K562 (cell line): ENCODE measurements at regions not wholly inside any gene's neighbourhood (a gene's known extent, or its start where the extent isn't known, plus 50 kb on each side); places are given as distances from the start of the nearest gene placed in this dataset.
A peak's percentile ranks its signal among the peaks of the same experiment; 100 is the strongest.

Source experiments
- ATAC-seq: fragments of 200-7000 bp; cut with Tn5 transposase; 3 replicates; pipeline ENCODE4 v1.9.1; 2020; ENCODE audit warnings: moderate library complexity
- BruUV-seq: library from RNA; stranded (reverse); fragments of 400-500 nt; replicated peaks from 2 replicates; lab custom pipeline; 2021; lab: Mats Ljungman, UMichigan
- CTCF ChIA-PET: fragments of 300-600 bp; formaldehyde crosslinking; extraction: SDS; loops from one replicate; lab custom pipeline; 2021; ENCODE audit warnings: low intra/inter-chr PET ratio; lab: Yijun Ruan, JAX
- POLR2A ChIA-PET: fragments of 300-600, 350-650 bp; sonication (Branson Sonifier 250); formaldehyde crosslinking; extraction: SDS; loops from one replicate; lab custom pipeline; 2021; ENCODE audit warnings: antibody characterized with exemption, inconsistent platforms; lab: Yijun Ruan, JAX
- DNase-seq, 4 experiments: peaks; one replicate each; pipeline versions ENCODE4 v3.0.0 to v3.0.0-alpha.2; 2011 to 2018; ENCODE audit warnings: low spot score in 3 of 4, mixed read lengths in 3 of 4; ENCODE audit errors: extremely low read depth in 1 of 4
- FAIRE-seq: peaks from 2 replicates; lab custom pipeline; 2011; peaks lifted over from hg19 to GRCh38; lab: Jason Lieb, UNC
- H2AFZ ChIP-seq: 2 replicates; pipeline ENCODE4 v1.6.0; 2011; ENCODE audit warnings: low read depth, low read length, control low read depth, inconsistent platforms
- H3K27ac ChIP-seq: fragments of 200-600 bp; 3 replicates; pipeline ENCODE4 v1.8.0; 2011; ENCODE audit warnings: low read depth, mild to moderate bottlenecking, control low read depth, inconsistent platforms, low read length, moderate library complexity, mixed read lengths; ENCODE audit errors: extremely low read depth
- H3K27me3 ChIP-seq, 2 experiments: fragments of 300-600 bp in 1 of 2; 2 replicates in 1 of 2; 3 replicates in 1 of 2; pipeline versions ENCODE4 v1.6.0 to v1.8.0; 2011; ENCODE audit warnings: inconsistent platforms in 2 of 2, low read length in 2 of 2, mild to moderate bottlenecking in 1 of 2, mixed read lengths in 1 of 2, moderate library complexity in 1 of 2; ENCODE audit not compliant: control insufficient read depth in 2 of 2, insufficient read depth in 2 of 2
- H3K36me3 ChIP-seq: fragments of 300-600 bp; 3 replicates; pipeline ENCODE4 v1.8.0; 2011; ENCODE audit warnings: mild to moderate bottlenecking, low read length, inconsistent platforms; ENCODE audit not compliant: control insufficient read depth, insufficient read depth
- H3K4me1 ChIP-seq, 2 experiments: fragments of 200-600 bp in 1 of 2; replicated peaks in 1 of 2; 2 replicates in 1 of 2; 3 replicates in 1 of 2; pipeline versions ENCODE4 v1.5.1 to v1.8.0; 2011; ENCODE audit warnings: inconsistent platforms in 2 of 2, low read length in 2 of 2, mild to moderate bottlenecking in 1 of 2, mixed read lengths in 1 of 2, moderate library complexity in 1 of 2; ENCODE audit not compliant: control insufficient read depth in 2 of 2, insufficient read depth in 2 of 2
- H3K4me2 ChIP-seq: 2 replicates; pipeline ENCODE4 v1.6.1; 2011; ENCODE audit warnings: low read length, control low read depth, inconsistent platforms, mixed read lengths; ENCODE audit not compliant: insufficient read depth
- H3K4me3 ChIP-seq: fragments of 200-600 bp; sonication (generic), shearing (Covaris generic); 2 replicates; pipeline ENCODE4 v1.5.1; 2016; ENCODE audit warnings: control low read depth, inconsistent platforms
- H3K79me2 ChIP-seq: fragments of 200-600 bp; 3 replicates; pipeline ENCODE4 v1.8.0; 2011; ENCODE audit warnings: low read length, inconsistent platforms; ENCODE audit not compliant: control insufficient read depth, insufficient read depth
- H3K9ac ChIP-seq, 2 experiments: 2 replicates each; pipeline versions ENCODE4 v1.6.0 to v1.6.1; 2011; ENCODE audit warnings: low read depth in 2 of 2, low read length in 2 of 2, control low read depth in 1 of 2, inconsistent platforms in 1 of 2, mild to moderate bottlenecking in 1 of 2, mixed read lengths in 1 of 2; ENCODE audit not compliant: insufficient read depth in 1 of 2
- H3K9me1 ChIP-seq: one replicate; pipeline ENCODE4 v1.6.0; 2011; ENCODE audit warnings: inconsistent platforms, mild to moderate bottlenecking, low read length, moderate library complexity; ENCODE audit not compliant: control insufficient read depth, insufficient read depth
- H3K9me3 ChIP-seq: replicated peaks from 2 replicates; pipeline ENCODE4 v1.5.1; 2011; ENCODE audit warnings: low read depth, low read length, inconsistent platforms; ENCODE audit not compliant: control insufficient read depth, insufficient read depth
- H4K20me1 ChIP-seq: replicated peaks from 2 replicates; pipeline ENCODE4 v1.6.1; 2011; ENCODE audit warnings: low read length, inconsistent platforms, mixed read lengths; ENCODE audit not compliant: control insufficient read depth, insufficient read depth
- ELF1 ChIP-seq: fragments of 200-800 bp; sonication (Bioruptor generic); IDR thresholded peaks from 2 replicates; pipeline ENCODE4 v1.6.1; 2016; ENCODE audit warnings: missing genetic modification characterization, missing compliant biosample characterization
- PPARD ChIP-seq: fragments of 250-450 bp; sonication (Bioruptor Pico); IDR thresholded peaks from 2 replicates; pipeline ENCODE4 v1.8.0; 2022; ENCODE audit warnings: inconsistent platforms, mild to moderate bottlenecking, moderate library complexity
- TFE3 ChIP-seq: fragments of 450-650 bp; formaldehyde crosslinking; IDR thresholded peaks from 2 replicates; pipeline ENCODE4 v1.4.0; 2020; ENCODE audit warnings: mild to moderate bottlenecking, mixed read lengths
- WGBS: fragments of 100-300 bp; shearing (Covaris generic); methylation state at CpG from one replicate; pipeline ENCODE4 v1.1.6; 2016; ENCODE audit warnings: low coverage, mixed read lengths; ENCODE audit not compliant: insufficient coverage; ENCODE audit errors: missing lambda C conversion rate; 5-methylcytosine and 5-hydroxymethylcytosine counted together
- in situ Hi-C: fragments of 300-500 bp; cut with MboI; formaldehyde crosslinking; loops from 4 replicates; pipeline ENCODE4 v1.15.0; 2018; ENCODE audit warnings: inconsistent platforms, mixed read lengths
- intact Hi-C: fragments of 100-400 bp; cut with micrococcal nuclease; formaldehyde crosslinking; loops from 2 replicates; pipeline ENCODE4 v1.14.2; 2022
- TF ChIP-seq, protein P1 (sequence below): sonication (generic); formaldehyde crosslinking; IDR thresholded peaks from 2 replicates; pipeline ENCODE4 v1.8.0; 2022; ENCODE audit warnings: mild to moderate bottlenecking, missing genetic modification reagents

DNA sequence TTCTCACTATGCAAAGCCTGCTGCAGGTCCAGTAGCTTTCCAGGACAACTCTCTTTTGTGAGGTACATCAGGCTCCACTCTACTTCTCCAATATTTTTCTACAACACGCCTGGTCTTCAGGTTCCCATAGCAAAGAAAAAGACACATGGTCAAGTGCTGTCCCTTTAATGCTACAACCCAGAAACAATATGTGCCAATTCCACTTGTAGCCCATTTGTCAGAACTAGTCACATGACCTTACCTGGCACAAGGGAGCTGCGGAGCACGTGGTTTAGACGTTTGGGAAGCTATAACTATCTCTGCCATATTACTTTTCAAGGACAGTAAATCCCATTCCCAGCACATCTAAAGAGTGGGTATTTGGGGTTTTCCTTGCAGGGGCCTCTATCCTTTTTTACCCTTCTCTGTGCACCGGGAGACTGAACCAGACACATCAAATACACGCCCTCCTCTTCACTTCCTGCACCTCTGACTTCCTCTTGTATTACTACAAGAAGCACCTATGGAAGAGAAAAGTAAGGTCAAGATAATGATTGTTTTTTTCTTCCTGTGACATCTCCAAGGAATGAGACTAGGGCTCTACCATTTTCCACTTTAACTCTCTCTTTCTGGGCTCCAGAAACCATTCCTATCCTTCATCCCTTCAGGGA, 237.6 kb downstream of the ETS1 start:
- H3K27me3 ChIP-seq = no peaks in the 10 kb centered on the region
- no peak overlapping the region for H2AFZ ChIP-seq
- ChIA-PET CTCF (no interaction called here), POLR2A (no interaction called here)
- in situ Hi-C loops (no loop called here), intact Hi-C loops (no loop called here)
- FAIRE-seq = no peak
- no peak overlapping the region for H3K4me3 ChIP-seq
- no peak for TF ChIP-seq PPARD (CRISPR knock-in tag)
- peak; percentile 74 for TF ChIP-seq TFE3 (CRISPR knock-in tag)
- H3K4me2 ChIP-seq = no peak overlapping the region
- no peaks in the 10 kb centered on the region for H3K79me2 ChIP-seq
- BruUV-seq = no TSS peak
- no peak for DNase-seq
- 0% methylated on average over 6 of the region's 6 CpGs for WGBS
- H3K9ac ChIP-seq = no peak overlapping the region
- H3K9me1 ChIP-seq = no peaks in the 10 kb centered on the region
- no peak for ATAC-seq
- H3K9me3 ChIP-seq = no peaks in the 10 kb centered on the region; the same call in 1 of the 2 replicates
- no peaks in the 10 kb centered on the region for H4K20me1 ChIP-seq
- H3K4me1 ChIP-seq = no peaks in the 10 kb centered on the region
- H3K27ac ChIP-seq = no peak overlapping the region
- H3K36me3 ChIP-seq = no peaks in the 10 kb centered on the region

DNA sequence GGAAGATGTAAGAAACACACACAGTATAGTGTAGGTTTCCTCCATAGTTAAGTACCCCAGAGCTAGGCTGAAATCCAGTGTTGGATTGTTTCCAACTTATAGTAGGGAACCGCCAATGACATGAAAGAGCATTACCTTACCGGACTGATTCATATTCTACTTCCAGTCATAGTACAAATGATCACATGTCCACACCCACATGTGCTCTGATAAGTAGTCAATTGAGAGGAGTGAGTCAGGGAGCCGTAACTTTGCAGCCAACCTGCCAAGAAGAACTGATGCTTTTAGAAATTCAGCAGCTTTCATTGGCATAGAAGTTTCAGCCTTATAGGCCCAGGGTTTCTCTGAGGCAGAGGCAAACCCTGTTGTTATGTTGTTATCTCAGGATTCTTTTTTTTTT, 240.6 kb downstream of the ETS1 start:
- BruUV-seq = no TSS peak
- Histone ChIP-seq H3K4me2 (no peak overlapping the region), H3K4me1 (no peaks in the 10 kb centered on the region), H2AFZ (no peak overlapping the region), H3K36me3 (no peaks in the 10 kb centered on the region), H4K20me1 (no peaks in the 10 kb centered on the region), H3K27me3 (no peaks in the 10 kb centered on the region), H3K9me1 (no peaks in the 10 kb centered on the region), H3K4me3 (no peak overlapping the region), H3K9ac (no peak overlapping the region), H3K27ac (no peak overlapping the region), H3K9me3 (no peaks in the 10 kb centered on the region), H3K79me2 (no peaks in the 10 kb centered on the region)
- intact Hi-C loops = no loop called here
- FAIRE-seq (no peak), DNase-seq (no peak), ATAC-seq (no peak)
- in situ Hi-C loops = no loop called here
- 0% methylated on average over 3 of the region's 3 CpGs for WGBS
- ChIA-PET POLR2A (no interaction called here), CTCF (no interaction called here)
- TF ChIP-seq ELF1 = no peak
- TF ChIP-seq, protein P1, sequence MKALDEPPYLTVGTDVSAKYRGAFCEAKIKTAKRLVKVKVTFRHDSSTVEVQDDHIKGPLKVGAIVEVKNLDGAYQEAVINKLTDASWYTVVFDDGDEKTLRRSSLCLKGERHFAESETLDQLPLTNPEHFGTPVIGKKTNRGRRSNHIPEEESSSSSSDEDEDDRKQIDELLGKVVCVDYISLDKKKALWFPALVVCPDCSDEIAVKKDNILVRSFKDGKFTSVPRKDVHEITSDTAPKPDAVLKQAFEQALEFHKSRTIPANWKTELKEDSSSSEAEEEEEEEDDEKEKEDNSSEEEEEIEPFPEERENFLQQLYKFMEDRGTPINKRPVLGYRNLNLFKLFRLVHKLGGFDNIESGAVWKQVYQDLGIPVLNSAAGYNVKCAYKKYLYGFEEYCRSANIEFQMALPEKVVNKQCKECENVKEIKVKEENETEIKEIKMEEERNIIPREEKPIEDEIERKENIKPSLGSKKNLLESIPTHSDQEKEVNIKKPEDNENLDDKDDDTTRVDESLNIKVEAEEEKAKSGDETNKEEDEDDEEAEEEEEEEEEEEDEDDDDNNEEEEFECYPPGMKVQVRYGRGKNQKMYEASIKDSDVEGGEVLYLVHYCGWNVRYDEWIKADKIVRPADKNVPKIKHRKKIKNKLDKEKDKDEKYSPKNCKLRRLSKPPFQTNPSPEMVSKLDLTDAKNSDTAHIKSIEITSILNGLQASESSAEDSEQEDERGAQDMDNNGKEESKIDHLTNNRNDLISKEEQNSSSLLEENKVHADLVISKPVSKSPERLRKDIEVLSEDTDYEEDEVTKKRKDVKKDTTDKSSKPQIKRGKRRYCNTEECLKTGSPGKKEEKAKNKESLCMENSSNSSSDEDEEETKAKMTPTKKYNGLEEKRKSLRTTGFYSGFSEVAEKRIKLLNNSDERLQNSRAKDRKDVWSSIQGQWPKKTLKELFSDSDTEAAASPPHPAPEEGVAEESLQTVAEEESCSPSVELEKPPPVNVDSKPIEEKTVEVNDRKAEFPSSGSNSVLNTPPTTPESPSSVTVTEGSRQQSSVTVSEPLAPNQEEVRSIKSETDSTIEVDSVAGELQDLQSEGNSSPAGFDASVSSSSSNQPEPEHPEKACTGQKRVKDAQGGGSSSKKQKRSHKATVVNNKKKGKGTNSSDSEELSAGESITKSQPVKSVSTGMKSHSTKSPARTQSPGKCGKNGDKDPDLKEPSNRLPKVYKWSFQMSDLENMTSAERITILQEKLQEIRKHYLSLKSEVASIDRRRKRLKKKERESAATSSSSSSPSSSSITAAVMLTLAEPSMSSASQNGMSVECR = no peak
